ENCODE measurements at regions not wholly inside any gene's neighbourhood (a gene's known extent, or its start where the extent isn't known, plus 50 kb on each side); places are given as distances from the start of the nearest gene placed in this dataset.

GRCh38 chr20:22679197-22679596, 94.8 kb upstream of the FOXA2 start:
- TF ChIP-seq SUZ12 (IDR thresholded peaks at IDR 0.05; ENCODE audit: extremely low read depth, insufficient read depth, insufficient read length), result no peak
- no peak for TF ChIP-seq YY1 (IDR thresholded peaks at IDR 0.05; ENCODE audit: insufficient read depth, insufficient read length)
- TF ChIP-seq ZNF274 (IDR thresholded peaks at IDR 0.05; ENCODE audit: low read depth, low read length), result no peak
